Gastrocnemius medialis (tissue), 4 donors: ENCODE measurements at regions not wholly inside any gene's neighbourhood (a gene's known extent, or its start where the extent isn't known, plus 50 kb on each side); places are given as distances from the start of the nearest gene placed in this dataset.

Experiments
- CTCF ChIP-seq, 5 experiments: fragments of 450-650 bp in 3 of 5; fragments of 200-600 bp in 2 of 5; sonication (generic) in 2 of 5; IDR thresholded peaks in 4 of 5; conservative IDR thresholded peaks in 1 of 5; 1 replicate in 4 of 5; 2 replicates in 1 of 5; pipeline ENCODE4 v1.5.1; 2016 to 2019; ENCODE audit warnings: antibody characterized with exemption in 5 of 5, mild to moderate bottlenecking in 3 of 5, moderate library complexity in 3 of 5
- POLR2A ChIP-seq, 2 donors: fragments of 450-650 bp; IDR thresholded peaks; one replicate each; pipeline ENCODE4 v1.6.1; 2017; ENCODE audit warnings: antibody characterized with exemption in 2 of 2, mild to moderate bottlenecking in 2 of 2, moderate library complexity in 2 of 2

- no peak for TF ChIP-seq CTCF (IDR thresholded peaks at IDR 0.05 in 4 of 5, conservative IDR thresholded peaks at IDR 0.05 in 1 of 5)
- TF ChIP-seq POLR2A (IDR thresholded peaks at IDR 0.05), result no peak
Measured at GRCh38 chr4:184536881-184537248, 62.5 kb upstream of the IRF2 start.
